GM12891 (cell line): ENCODE measurements at regions not wholly inside any gene's neighbourhood (a gene's known extent, or its start where the extent isn't known, plus 50 kb on each side); places are given as distances from the start of the nearest gene placed in this dataset.

ENCODE experiments used
- PAX5 ChIP-seq: IDR thresholded peaks from 2 replicates; pipeline ENCODE4 v1.6.1; 2011; ENCODE audit warnings: low read length, moderate library complexity, mild to moderate bottlenecking; ENCODE audit not compliant: insufficient read depth, severe bottlenecking
- POLR2A ChIP-seq: IDR thresholded peaks from 2 replicates; pipeline ENCODE4 v1.6.1; 2011; ENCODE audit warnings: low read depth, low read length, control low read depth
- POLR2AphosphoS5 ChIP-seq: IDR thresholded peaks from 2 replicates; pipeline ENCODE4 v1.6.1; 2011; ENCODE audit warnings: low read depth, low read length, control low read depth
- POU2F2 ChIP-seq: IDR thresholded peaks from 2 replicates; pipeline ENCODE4 v1.6.1; 2011; ENCODE audit warnings: low read depth, mild to moderate bottlenecking, control low read depth, low read length, moderate library complexity
- SPI1 ChIP-seq: IDR thresholded peaks from 2 replicates; pipeline ENCODE4 v1.6.1; 2011; ENCODE audit warnings: low read depth, low read length, control low read depth
- TAF1 ChIP-seq: IDR thresholded peaks from 2 replicates; pipeline ENCODE4 v1.6.1; 2011; ENCODE audit warnings: low read depth, low read length, control low read depth

DNA sequence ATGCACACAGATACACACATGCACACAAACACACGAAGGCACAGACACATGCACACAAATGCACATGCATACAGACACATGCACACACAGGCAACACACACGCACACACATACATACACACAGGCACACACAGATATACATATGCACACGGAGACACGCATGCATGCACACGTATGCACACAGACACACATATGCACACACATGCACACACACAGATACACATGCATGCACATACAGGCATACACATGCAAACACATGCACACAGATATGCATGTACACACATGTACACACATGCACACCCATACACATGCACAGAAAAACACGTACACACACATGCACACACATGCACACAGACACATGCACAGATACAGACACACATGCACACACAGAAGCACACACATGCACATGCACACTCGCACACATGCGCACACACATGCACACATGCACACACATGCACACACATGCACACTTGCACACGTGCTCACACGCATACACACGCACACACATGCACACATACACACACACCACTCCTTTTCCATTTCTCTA is 70.8 kb upstream of the ALDH3B2 start:
- TF ChIP-seq POLR2A (no peak), POLR2AphosphoS5 (no peak), POU2F2 (no peak), TAF1 (no peak), SPI1 (no peak), PAX5 (no peak)
